ENCODE measurements at regions not wholly inside any gene's neighbourhood (a gene's known extent, or its start where the extent isn't known, plus 50 kb on each side); places are given as distances from the start of the nearest gene placed in this dataset.

- H3K4me3 ChIP-seq, result no peak overlapping the region
- H3K36me3 ChIP-seq, result no peaks in the 10 kb centered on the region
- H3K27me3 ChIP-seq (ENCODE audit: low read depth), result no peaks in the 10 kb centered on the region
- no peak for DNase-seq
- no peak overlapping the region for H3K27ac ChIP-seq (replicated peaks)
- H3K9me3 ChIP-seq (replicated peaks), result no peaks in the 10 kb centered on the region
- no peak for TF ChIP-seq CTCF (IDR thresholded peaks at IDR 0.05; ENCODE audit: borderline replicate concordance)
- intact Hi-C loops (cut with micrococcal nuclease), result no loop called here
- H3K4me1 ChIP-seq, result peaks cover 14% of the 10 kb centered on the region
Observed at GRCh38 chr14:34329301-34329700, 132.7 kb downstream of the SPTSSA start.

- Histone ChIP-seq H3K27ac (replicated peaks) (no peak overlapping the region), H3K4me1 (peaks cover 14% of the 10 kb centered on the region), H3K36me3 (no peaks in the 10 kb centered on the region), H3K27me3 (ENCODE audit: low read depth) (no peaks in the 10 kb centered on the region), H3K9me3 (replicated peaks) (no peaks in the 10 kb centered on the region), H3K4me3 (no peak overlapping the region)
- intact Hi-C loops (cut with micrococcal nuclease), result no loop called here
- TF ChIP-seq CTCF (IDR thresholded peaks at IDR 0.05; ENCODE audit: borderline replicate concordance), result no peak
- DNase-seq, result no peak
Observed at GRCh38 chr14:34328178-34328577, 133.9 kb downstream of the SPTSSA start.

GRCh38 chr14:34325493-34325892 lies 136.5 kb downstream of the SPTSSA start:
- intact Hi-C loops (cut with micrococcal nuclease), result no loop called here
- no peak overlapping the region for H3K27ac ChIP-seq (replicated peaks)

GRCh38 chr14:34324363-34324795 lies 137.7 kb downstream of the SPTSSA start:
- H3K4me1 ChIP-seq, result no peaks in the 10 kb centered on the region

More at GRCh38 chr14:34325493-34325892, 136.5 kb downstream of the SPTSSA start:
- H3K4me3 ChIP-seq, result no peak overlapping the region
- H3K4me1 ChIP-seq, result no peaks in the 10 kb centered on the region
- no peak for DNase-seq
- no peaks in the 10 kb centered on the region for H3K36me3 ChIP-seq
- TF ChIP-seq CTCF (IDR thresholded peaks at IDR 0.05; ENCODE audit: borderline replicate concordance), result no peak
- no peaks in the 10 kb centered on the region for H3K27me3 ChIP-seq (ENCODE audit: low read depth)
- H3K9me3 ChIP-seq (replicated peaks), result no peaks in the 10 kb centered on the region

GRCh38 chr14:34322940-34323418 lies 139.1 kb downstream of the SPTSSA start:
- Histone ChIP-seq H3K4me3 (no peak overlapping the region), H3K36me3 (no peaks in the 10 kb centered on the region), H3K27me3 (ENCODE audit: low read depth) (no peaks in the 10 kb centered on the region), H3K4me1 (no peaks in the 10 kb centered on the region), H3K27ac (replicated peaks) (no peak overlapping the region), H3K9me3 (replicated peaks) (no peaks in the 10 kb centered on the region)
- peak; percentile 34 for DNase-seq
- intact Hi-C loops (cut with micrococcal nuclease), result no loop called here
- peak; percentile 73 for TF ChIP-seq CTCF (IDR thresholded peaks at IDR 0.05; ENCODE audit: borderline replicate concordance)

More at GRCh38 chr14:34324363-34324795, 137.7 kb downstream of the SPTSSA start:
- no peaks in the 10 kb centered on the region for H3K36me3 ChIP-seq
- intact Hi-C loops (cut with micrococcal nuclease), result no loop called here
- no peak for DNase-seq
- H3K4me3 ChIP-seq, result no peak overlapping the region
- no peaks in the 10 kb centered on the region for H3K27me3 ChIP-seq (ENCODE audit: low read depth)
- TF ChIP-seq CTCF (IDR thresholded peaks at IDR 0.05; ENCODE audit: borderline replicate concordance), result peak; percentile 73
- no peak overlapping the region for H3K27ac ChIP-seq (replicated peaks)
- H3K9me3 ChIP-seq (replicated peaks), result no peaks in the 10 kb centered on the region

Measured in left ventricle myocardium inferior (tissue), 1 donor.